ENCODE measurements at regions not wholly inside any gene's neighbourhood (a gene's known extent, or its start where the extent isn't known, plus 50 kb on each side); places are given as distances from the start of the nearest gene placed in this dataset.

- Histone ChIP-seq H3K27me3 (ENCODE audit: low read length) (no peaks in the 10 kb centered on the region), H3K9me3 (ENCODE audit: insufficient read depth, low read length) (no peaks in the 10 kb centered on the region), H2AFZ (ENCODE audit: low read depth, low read length, severe bottlenecking) (no peak overlapping the region), H3K36me3 (ENCODE audit: low read length) (no peaks in the 10 kb centered on the region), H3K4me2 (ENCODE audit: low read depth, low read length, poor library complexity, severe bottlenecking) (no peak overlapping the region), H3K4me3 (ENCODE audit: insufficient read depth, low read length, poor library complexity, severe bottlenecking) (no peak overlapping the region), H3K9me2 (replicated peaks; ENCODE audit: insufficient read depth, low read length) (0 out of 2 replicates have a peak, but pooled peaks cover 3% of the 10 kb centered on the region), H4K20me1 (ENCODE audit: low read depth, low read length) (no peaks in the 10 kb centered on the region), H3F3A (ENCODE audit: insufficient read depth) (no peaks in the 10 kb centered on the region), H3K9ac (ENCODE audit: low read length) (no peak overlapping the region), H3K27ac (ENCODE audit: low read depth, low read length) (no peak overlapping the region), H3K79me2 (ENCODE audit: insufficient read depth, low read length) (no peaks in the 10 kb centered on the region)
- TF ChIP-seq CTCF (IDR thresholded peaks at IDR 0.05; ENCODE audit: insufficient read depth, low read length, poor library complexity, severe bottlenecking) = no peak
These were observed 91.3 kb upstream of the YPEL5 start for GRCh38 chr2:30055548-30055947.

- H3K9me3 ChIP-seq (ENCODE audit: insufficient read depth, low read length) = no peaks in the 10 kb centered on the region
- no peaks in the 10 kb centered on the region for H3F3A ChIP-seq (ENCODE audit: insufficient read depth)
- no peaks in the 10 kb centered on the region for H3K27me3 ChIP-seq (ENCODE audit: low read length)
- H3K27ac ChIP-seq (ENCODE audit: low read depth, low read length) = no peak overlapping the region
- H3K9me2 ChIP-seq (replicated peaks; ENCODE audit: insufficient read depth, low read length) = 0 out of 2 replicates have a peak, but pooled peaks cover 3% of the 10 kb centered on the region
- no peak overlapping the region for H3K9ac ChIP-seq (ENCODE audit: low read length)
- H3K79me2 ChIP-seq (ENCODE audit: insufficient read depth, low read length) = no peaks in the 10 kb centered on the region
- H4K20me1 ChIP-seq (ENCODE audit: low read depth, low read length) = no peaks in the 10 kb centered on the region
- H3K4me3 ChIP-seq (ENCODE audit: insufficient read depth, low read length, poor library complexity, severe bottlenecking) = no peak overlapping the region
- H2AFZ ChIP-seq (ENCODE audit: low read depth, low read length, severe bottlenecking) = no peak overlapping the region
- TF ChIP-seq EZH2phosphoT487 (conservative IDR thresholded peaks at IDR 0.05; ENCODE audit: low read length) = no peak
- no peak for TF ChIP-seq CTCF (IDR thresholded peaks at IDR 0.05; ENCODE audit: insufficient read depth, low read length, poor library complexity, severe bottlenecking)
- no peak overlapping the region for H3K4me2 ChIP-seq (ENCODE audit: low read depth, low read length, poor library complexity, severe bottlenecking)
- no peaks in the 10 kb centered on the region; the same call in 1 of the 2 replicates for H3K36me3 ChIP-seq (ENCODE audit: low read length)
These were observed 86.2 kb upstream of the YPEL5 start for GRCh38 chr2:30060562-30060961.

- TF ChIP-seq CTCF (IDR thresholded peaks at IDR 0.05; ENCODE audit: insufficient read depth, low read length, poor library complexity, severe bottlenecking) (no peak), EZH2phosphoT487 (conservative IDR thresholded peaks at IDR 0.05; ENCODE audit: low read length) (no peak)
- no peak overlapping the region for H3K27ac ChIP-seq (ENCODE audit: low read depth, low read length)
- no peak overlapping the region for H2AFZ ChIP-seq (ENCODE audit: low read depth, low read length, severe bottlenecking)
- no peaks in the 10 kb centered on the region for H4K20me1 ChIP-seq (ENCODE audit: low read depth, low read length)
- no peaks in the 10 kb centered on the region for H3K79me2 ChIP-seq (ENCODE audit: insufficient read depth, low read length)
- H3K9me2 ChIP-seq (replicated peaks; ENCODE audit: insufficient read depth, low read length) = no peaks in the 10 kb centered on the region
- no peaks in the 10 kb centered on the region for H3K27me3 ChIP-seq (ENCODE audit: low read length)
- H3K36me3 ChIP-seq (ENCODE audit: low read length) = no peaks in the 10 kb centered on the region; the same call in 1 of the 2 replicates
- no peak overlapping the region for H3K4me2 ChIP-seq (ENCODE audit: low read depth, low read length, poor library complexity, severe bottlenecking)
- no peak overlapping the region for H3K9ac ChIP-seq (ENCODE audit: low read length)
- H3K4me3 ChIP-seq (ENCODE audit: insufficient read depth, low read length, poor library complexity, severe bottlenecking) = no peak overlapping the region
- no peaks in the 10 kb centered on the region; the same call in 1 of the 2 replicates for H3K9me3 ChIP-seq (ENCODE audit: insufficient read depth, low read length)
- no peaks in the 10 kb centered on the region for H3F3A ChIP-seq (ENCODE audit: insufficient read depth)
These were observed 78.7 kb upstream of the YPEL5 start for GRCh38 chr2:30068067-30068466.

All from SU-DHL-6 (cell line).